DOHH2 (cell line): ENCODE measurements at regions not wholly inside any gene's neighbourhood (a gene's known extent, or its start where the extent isn't known, plus 50 kb on each side); places are given as distances from the start of the nearest gene placed in this dataset.

ENCODE experiments used
- EZH2phosphoT487 ChIP-seq: fragments of 200-600 bp; sonication (generic); IDR thresholded peaks from 2 replicates; pipeline ENCODE4 v1.6.1; 2017; ENCODE audit warnings: borderline replicate concordance, mild to moderate bottlenecking, antibody characterized with exemption, low read length, moderate library complexity, mixed read lengths
- TF ChIP-seq, protein P1 (sequence below): fragments of 200-600 bp; sonication (generic); IDR thresholded peaks from one replicate; pipeline ENCODE4 v1.5.1; 2014; ENCODE audit warnings: antibody characterized with exemption, mild to moderate bottlenecking, low read depth, low read length; ENCODE audit not compliant: poor library complexity, severe bottlenecking

- no peak for TF ChIP-seq EZH2phosphoT487
- TF ChIP-seq, protein P1, sequence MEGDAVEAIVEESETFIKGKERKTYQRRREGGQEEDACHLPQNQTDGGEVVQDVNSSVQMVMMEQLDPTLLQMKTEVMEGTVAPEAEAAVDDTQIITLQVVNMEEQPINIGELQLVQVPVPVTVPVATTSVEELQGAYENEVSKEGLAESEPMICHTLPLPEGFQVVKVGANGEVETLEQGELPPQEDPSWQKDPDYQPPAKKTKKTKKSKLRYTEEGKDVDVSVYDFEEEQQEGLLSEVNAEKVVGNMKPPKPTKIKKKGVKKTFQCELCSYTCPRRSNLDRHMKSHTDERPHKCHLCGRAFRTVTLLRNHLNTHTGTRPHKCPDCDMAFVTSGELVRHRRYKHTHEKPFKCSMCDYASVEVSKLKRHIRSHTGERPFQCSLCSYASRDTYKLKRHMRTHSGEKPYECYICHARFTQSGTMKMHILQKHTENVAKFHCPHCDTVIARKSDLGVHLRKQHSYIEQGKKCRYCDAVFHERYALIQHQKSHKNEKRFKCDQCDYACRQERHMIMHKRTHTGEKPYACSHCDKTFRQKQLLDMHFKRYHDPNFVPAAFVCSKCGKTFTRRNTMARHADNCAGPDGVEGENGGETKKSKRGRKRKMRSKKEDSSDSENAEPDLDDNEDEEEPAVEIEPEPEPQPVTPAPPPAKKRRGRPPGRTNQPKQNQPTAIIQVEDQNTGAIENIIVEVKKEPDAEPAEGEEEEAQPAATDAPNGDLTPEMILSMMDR = no peak
These were observed 295.6 kb downstream of the PCNX1 start for GRCh38 chr14:71202881-71203280.
